GM12878 (cell line): ENCODE measurements at regions not wholly inside any gene's neighbourhood (a gene's known extent, or its start where the extent isn't known, plus 50 kb on each side); places are given as distances from the start of the nearest gene placed in this dataset.

ENCODE experiments used
- ATAC-seq: fragments of 200-7000 bp; cut with Tn5 transposase; 3 replicates; pipeline ENCODE4 v1.9.1; 2020; ENCODE audit warnings: mild to moderate bottlenecking, moderate library complexity
- BruUV-seq: library from RNA; stranded (reverse); fragments of 400-500 nt; replicated peaks from 2 replicates; lab custom pipeline; 2021; lab: Mats Ljungman, UMichigan
- CTCF ChIA-PET: fragments of 300-600 bp; sonication (Branson Sonifier 250); formaldehyde crosslinking; extraction: SDS; loops from one replicate; lab custom pipeline; 2021; ENCODE audit warnings: inconsistent platforms; lab: Yijun Ruan, JAX
- POLR2A ChIA-PET: fragments of 350-600 bp; formaldehyde crosslinking; extraction: SDS; loops from one replicate; lab custom pipeline; 2021; ENCODE audit warnings: inconsistent platforms; lab: Charles Lee
- RAD21 ChIA-PET: fragments of 300-600 bp; sonication (Branson Sonifier 250); formaldehyde crosslinking; loops from one replicate; lab custom pipeline; 2023; ENCODE audit warnings: antibody characterized with exemption; ENCODE audit not compliant: unreplicated experiment; lab: Charles Lee
- SMC1A ChIA-PET: fragments of 300-600 bp; sonication (Branson Sonifier 250); formaldehyde crosslinking; loops from one replicate; lab custom pipeline; 2023; ENCODE audit not compliant: unreplicated experiment, uncharacterized antibody; lab: Charles Lee
- DNase-seq: peaks from one replicate; pipeline ENCODE4 v3.0.0-alpha.2; 2011; ENCODE audit warnings: low read depth, low spot score
- FAIRE-seq: peaks from 3 replicates; lab custom pipeline; 2011; peaks lifted over from hg19 to GRCh38; lab: Jason Lieb, UNC
- H2AFZ ChIP-seq: 2 replicates; pipeline ENCODE4 v1.6.0; 2011; ENCODE audit warnings: low read depth, low read length, control low read depth; ENCODE audit not compliant: control insufficient read depth
- H3K27ac ChIP-seq: 2 replicates; pipeline ENCODE4 v1.5.1; 2011; ENCODE audit warnings: control low read depth; ENCODE audit not compliant: control insufficient read depth, insufficient read depth
- H3K27me3 ChIP-seq, 2 experiments: replicated peaks in 1 of 2; 2 replicates each; pipeline versions ENCODE4 v1.6.0 to v1.6.1; 2011; ENCODE audit warnings: low read length in 1 of 2; ENCODE audit not compliant: control insufficient read depth in 2 of 2, insufficient read depth in 2 of 2
- H3K36me3 ChIP-seq, 2 experiments: 2 replicates each; pipeline ENCODE4 v1.5.1; 2011; ENCODE audit warnings: low read length in 1 of 2; ENCODE audit not compliant: control insufficient read depth in 2 of 2, insufficient read depth in 2 of 2
- H3K4me1 ChIP-seq: 2 replicates; pipeline ENCODE4 v1.6.1; 2011; ENCODE audit warnings: mild to moderate bottlenecking, low read length, moderate library complexity, mixed read lengths; ENCODE audit not compliant: control insufficient read depth, insufficient read depth
- H3K4me2 ChIP-seq: 2 replicates; pipeline ENCODE4 v1.6.0; 2011; ENCODE audit warnings: control low read depth; ENCODE audit not compliant: control insufficient read depth, insufficient read depth
- H3K4me3 ChIP-seq: fragments of 200-600 bp; sonication (generic); 2 replicates; pipeline ENCODE4 v1.5.1; 2016
- H3K79me2 ChIP-seq: 2 replicates; pipeline ENCODE4 v1.6.0; 2011; ENCODE audit warnings: low read length; ENCODE audit not compliant: control insufficient read depth, insufficient read depth
- H3K9ac ChIP-seq: 2 replicates; pipeline ENCODE4 v1.8.0; 2011; ENCODE audit warnings: low read length, control low read depth, mixed read lengths; ENCODE audit not compliant: control insufficient read depth, insufficient read depth
- H3K9me3 ChIP-seq: replicated peaks from 3 replicates; pipeline ENCODE4 v1.5.1; 2011; ENCODE audit warnings: mild to moderate bottlenecking, low read length; ENCODE audit not compliant: control insufficient read depth, insufficient read depth
- H4K20me1 ChIP-seq: 2 replicates; pipeline ENCODE4 v1.6.0; 2011; ENCODE audit not compliant: control insufficient read depth, insufficient read depth
- BCL11A ChIP-seq: IDR thresholded peaks from 2 replicates; pipeline ENCODE4 v1.6.1; 2011; ENCODE audit warnings: low read depth, low read length
- BMI1 ChIP-seq: fragments of 450-650 bp; IDR thresholded peaks from 2 replicates; pipeline ENCODE4 v1.6.1; 2016; ENCODE audit warnings: mild to moderate bottlenecking, moderate library complexity, borderline replicate concordance
- FOXM1 ChIP-seq: IDR thresholded peaks from 2 replicates; pipeline ENCODE4 v1.6.1; 2012; ENCODE audit warnings: low read depth, mild to moderate bottlenecking, inconsistent platforms, low read length, moderate library complexity
- GATAD2B ChIP-seq: fragments of 450-650 bp; conservative IDR thresholded peaks from 2 replicates; pipeline ENCODE4 v1.6.1; 2017; ENCODE audit warnings: low read depth, mild to moderate bottlenecking, moderate library complexity
- HDAC2 ChIP-seq: fragments of 200-600 bp; sonication (generic); IDR thresholded peaks from 2 replicates; pipeline ENCODE4 v1.6.1; 2017
- NR2F1 ChIP-seq: fragments of 450-650 bp; conservative IDR thresholded peaks from 2 replicates; pipeline ENCODE4 v1.6.1; 2017; ENCODE audit warnings: mild to moderate bottlenecking
- POLR2AphosphoS2 ChIP-seq: IDR thresholded peaks from 2 replicates; pipeline ENCODE4 v1.6.1; 2011; ENCODE audit warnings: low read depth, mild to moderate bottlenecking, low read length, improper control_type of control experiment, moderate library complexity
- RBBP5 ChIP-seq: fragments of 200-600 bp; sonication (generic); conservative IDR thresholded peaks from 2 replicates; pipeline ENCODE4 v1.6.1; 2016
- TCF3 ChIP-seq: IDR thresholded peaks from 2 replicates; pipeline ENCODE4 v1.6.1; 2012; ENCODE audit warnings: low read depth, mild to moderate bottlenecking, low read length, borderline replicate concordance; ENCODE audit not compliant: insufficient read depth
- WGBS: methylation state at CpG from one replicate; pipeline ENCODE4 v1.1.6; 2016; ENCODE audit warnings: low lambda C conversion rate; ENCODE audit not compliant: insufficient replicate concordance, insufficient coverage; ENCODE audit errors: missing lambda C conversion rate; 5-methylcytosine and 5-hydroxymethylcytosine counted together
- in situ Hi-C: fragments of 300-500 bp; cut with MboI; formaldehyde crosslinking; loops from 9 replicates; pipeline ENCODE4 v1.14.3; 2018; ENCODE audit warnings: mixed read lengths
- intact Hi-C: fragments of 100-400 bp; cut with micrococcal nuclease; formaldehyde crosslinking; loops from one replicate; pipeline ENCODE4 v1.14.2; 2022; ENCODE audit not compliant: unreplicated experiment
- TF ChIP-seq, protein P1 (sequence below): fragments of 450-650 bp; IDR thresholded peaks from 2 replicates; pipeline ENCODE4 v1.6.1; 2017; ENCODE audit warnings: mild to moderate bottlenecking, moderate library complexity
- TF ChIP-seq, protein P2 (sequence below): IDR thresholded peaks from 2 replicates; pipeline ENCODE4 v1.6.1; 2012; ENCODE audit warnings: low read depth, low read length, improper control_type of control experiment
- TF ChIP-seq, protein P3 (sequence below): IDR thresholded peaks from 2 replicates; pipeline ENCODE4 v1.6.1; 2012; ENCODE audit warnings: low read depth, low read length, improper control_type of control experiment
- TF ChIP-seq, protein P4 (sequence below): fragments of 450-650 bp; IDR thresholded peaks from 2 replicates; pipeline ENCODE4 v1.6.1; 2017; ENCODE audit warnings: low read depth, mild to moderate bottlenecking, moderate library complexity

DNA sequence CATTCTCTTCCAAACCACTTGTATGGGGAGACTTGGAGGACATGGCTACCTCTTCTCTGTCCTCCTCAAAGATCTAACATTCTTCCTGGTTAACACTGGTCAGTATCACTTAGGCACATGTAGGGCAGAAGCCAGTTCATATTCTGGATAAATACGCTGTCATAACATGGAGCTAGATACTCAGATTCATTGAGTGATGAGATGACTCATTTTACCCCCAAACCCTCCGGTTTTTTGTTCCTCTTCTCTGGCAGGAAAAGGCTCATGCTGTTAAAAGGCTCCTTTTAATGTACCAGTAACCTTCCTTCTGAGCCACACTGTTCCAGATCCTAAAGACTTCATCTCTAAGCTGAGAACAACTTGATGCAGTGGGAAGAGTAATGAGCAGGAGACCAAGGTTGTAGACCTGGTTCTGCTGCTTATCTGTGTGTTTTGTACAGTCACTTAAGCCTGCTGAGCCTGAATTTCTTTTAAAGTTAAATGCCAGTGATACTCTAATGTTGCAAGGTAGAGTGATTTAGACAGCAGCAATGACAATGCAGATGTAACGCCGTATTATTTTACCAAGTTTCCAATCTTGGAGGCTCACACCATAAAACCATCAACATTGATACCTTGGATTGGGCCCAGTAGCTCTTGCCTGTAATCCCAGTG lies 57.3 kb upstream of the ELK3 start (continued):
- TF ChIP-seq, protein P1, sequence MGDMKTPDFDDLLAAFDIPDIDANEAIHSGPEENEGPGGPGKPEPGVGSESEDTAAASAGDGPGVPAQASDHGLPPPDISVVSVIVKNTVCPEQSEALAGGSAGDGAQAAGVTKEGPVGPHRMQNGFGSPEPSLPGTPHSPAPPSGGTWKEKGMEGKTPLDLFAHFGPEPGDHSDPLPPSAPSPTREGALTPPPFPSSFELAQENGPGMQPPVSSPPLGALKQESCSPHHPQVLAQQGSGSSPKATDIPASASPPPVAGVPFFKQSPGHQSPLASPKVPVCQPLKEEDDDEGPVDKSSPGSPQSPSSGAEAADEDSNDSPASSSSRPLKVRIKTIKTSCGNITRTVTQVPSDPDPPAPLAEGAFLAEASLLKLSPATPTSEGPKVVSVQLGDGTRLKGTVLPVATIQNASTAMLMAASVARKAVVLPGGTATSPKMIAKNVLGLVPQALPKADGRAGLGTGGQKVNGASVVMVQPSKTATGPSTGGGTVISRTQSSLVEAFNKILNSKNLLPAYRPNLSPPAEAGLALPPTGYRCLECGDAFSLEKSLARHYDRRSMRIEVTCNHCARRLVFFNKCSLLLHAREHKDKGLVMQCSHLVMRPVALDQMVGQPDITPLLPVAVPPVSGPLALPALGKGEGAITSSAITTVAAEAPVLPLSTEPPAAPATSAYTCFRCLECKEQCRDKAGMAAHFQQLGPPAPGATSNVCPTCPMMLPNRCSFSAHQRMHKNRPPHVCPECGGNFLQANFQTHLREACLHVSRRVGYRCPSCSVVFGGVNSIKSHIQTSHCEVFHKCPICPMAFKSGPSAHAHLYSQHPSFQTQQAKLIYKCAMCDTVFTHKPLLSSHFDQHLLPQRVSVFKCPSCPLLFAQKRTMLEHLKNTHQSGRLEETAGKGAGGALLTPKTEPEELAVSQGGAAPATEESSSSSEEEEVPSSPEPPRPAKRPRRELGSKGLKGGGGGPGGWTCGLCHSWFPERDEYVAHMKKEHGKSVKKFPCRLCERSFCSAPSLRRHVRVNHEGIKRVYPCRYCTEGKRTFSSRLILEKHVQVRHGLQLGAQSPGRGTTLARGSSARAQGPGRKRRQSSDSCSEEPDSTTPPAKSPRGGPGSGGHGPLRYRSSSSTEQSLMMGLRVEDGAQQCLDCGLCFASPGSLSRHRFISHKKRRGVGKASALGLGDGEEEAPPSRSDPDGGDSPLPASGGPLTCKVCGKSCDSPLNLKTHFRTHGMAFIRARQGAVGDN, result no peak
- TF ChIP-seq, protein P2, sequence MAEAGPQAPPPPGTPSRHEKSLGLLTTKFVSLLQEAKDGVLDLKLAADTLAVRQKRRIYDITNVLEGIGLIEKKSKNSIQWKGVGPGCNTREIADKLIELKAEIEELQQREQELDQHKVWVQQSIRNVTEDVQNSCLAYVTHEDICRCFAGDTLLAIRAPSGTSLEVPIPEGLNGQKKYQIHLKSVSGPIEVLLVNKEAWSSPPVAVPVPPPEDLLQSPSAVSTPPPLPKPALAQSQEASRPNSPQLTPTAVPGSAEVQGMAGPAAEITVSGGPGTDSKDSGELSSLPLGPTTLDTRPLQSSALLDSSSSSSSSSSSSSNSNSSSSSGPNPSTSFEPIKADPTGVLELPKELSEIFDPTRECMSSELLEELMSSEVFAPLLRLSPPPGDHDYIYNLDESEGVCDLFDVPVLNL, result no peak

DNA sequence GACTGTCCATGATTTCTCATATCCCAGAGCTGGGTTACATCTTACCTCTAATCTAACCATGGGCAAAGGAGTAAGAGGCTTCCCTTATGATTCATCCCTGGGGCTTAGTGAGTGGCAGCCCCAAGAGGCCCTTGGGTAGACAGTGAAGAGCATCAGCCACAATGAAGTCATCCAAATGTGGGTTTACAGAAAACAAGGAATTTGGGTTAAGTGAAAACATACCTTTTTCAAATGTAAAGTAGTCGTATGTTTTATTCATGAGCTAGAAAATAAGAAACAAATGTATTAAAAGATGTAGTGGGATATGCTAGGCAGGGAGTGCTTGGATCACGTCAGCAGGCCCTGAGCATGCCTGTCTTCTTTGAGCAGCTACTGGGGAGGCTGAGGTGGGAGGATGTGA lies 54.0 kb upstream of the ELK3 start:
- Histone ChIP-seq H3K79me2 (no peaks in the 10 kb centered on the region), H3K36me3 (no peaks in the 10 kb centered on the region), H2AFZ (no peak overlapping the region), H3K4me2 (no peak overlapping the region), H3K9me3 (no peaks in the 10 kb centered on the region), H3K27ac (no peak overlapping the region), H3K9ac (no peak overlapping the region), H4K20me1 (no peaks in the 10 kb centered on the region), H3K4me3 (no peak overlapping the region), H3K27me3 (no peaks in the 10 kb centered on the region; a peak in 1 of 4 replicates), H3K4me1 (no peaks in the 10 kb centered on the region)
- ChIA-PET SMC1A (no interaction called here), POLR2A (no interaction called here), CTCF (no interaction called here), RAD21 (no interaction called here)
- no TSS peak for BruUV-seq
- ATAC-seq (no peak), DNase-seq (no peak), FAIRE-seq (no peak)
- WGBS, result 45% methylated on average over 2 of the region's 2 CpGs
- intact Hi-C loops, result no loop called here
- in situ Hi-C loops, result no loop called here
- no peak for TF ChIP-seq BCL11A
- TF ChIP-seq, protein P3, sequence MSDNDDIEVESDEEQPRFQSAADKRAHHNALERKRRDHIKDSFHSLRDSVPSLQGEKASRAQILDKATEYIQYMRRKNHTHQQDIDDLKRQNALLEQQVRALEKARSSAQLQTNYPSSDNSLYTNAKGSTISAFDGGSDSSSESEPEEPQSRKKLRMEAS, result no peak
- no peak for TF ChIP-seq POLR2AphosphoS2
- no peak for TF ChIP-seq RBBP5
- TF ChIP-seq GATAD2B, result no peak
- no peak for TF ChIP-seq NR2F1
- TF ChIP-seq TCF3, result no peak
- TF ChIP-seq BMI1, result no peak
- no peak for TF ChIP-seq FOXM1
- TF ChIP-seq HDAC2, result no peak
- TF ChIP-seq, protein P4, sequence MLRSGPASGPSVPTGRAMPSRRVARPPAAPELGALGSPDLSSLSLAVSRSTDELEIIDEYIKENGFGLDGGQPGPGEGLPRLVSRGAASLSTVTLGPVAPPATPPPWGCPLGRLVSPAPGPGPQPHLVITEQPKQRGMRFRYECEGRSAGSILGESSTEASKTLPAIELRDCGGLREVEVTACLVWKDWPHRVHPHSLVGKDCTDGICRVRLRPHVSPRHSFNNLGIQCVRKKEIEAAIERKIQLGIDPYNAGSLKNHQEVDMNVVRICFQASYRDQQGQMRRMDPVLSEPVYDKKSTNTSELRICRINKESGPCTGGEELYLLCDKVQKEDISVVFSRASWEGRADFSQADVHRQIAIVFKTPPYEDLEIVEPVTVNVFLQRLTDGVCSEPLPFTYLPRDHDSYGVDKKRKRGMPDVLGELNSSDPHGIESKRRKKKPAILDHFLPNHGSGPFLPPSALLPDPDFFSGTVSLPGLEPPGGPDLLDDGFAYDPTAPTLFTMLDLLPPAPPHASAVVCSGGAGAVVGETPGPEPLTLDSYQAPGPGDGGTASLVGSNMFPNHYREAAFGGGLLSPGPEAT, result no peak
